ENCODE measurements at regions not wholly inside any gene's neighbourhood (a gene's known extent, or its start where the extent isn't known, plus 50 kb on each side); places are given as distances from the start of the nearest gene placed in this dataset.

DNA sequence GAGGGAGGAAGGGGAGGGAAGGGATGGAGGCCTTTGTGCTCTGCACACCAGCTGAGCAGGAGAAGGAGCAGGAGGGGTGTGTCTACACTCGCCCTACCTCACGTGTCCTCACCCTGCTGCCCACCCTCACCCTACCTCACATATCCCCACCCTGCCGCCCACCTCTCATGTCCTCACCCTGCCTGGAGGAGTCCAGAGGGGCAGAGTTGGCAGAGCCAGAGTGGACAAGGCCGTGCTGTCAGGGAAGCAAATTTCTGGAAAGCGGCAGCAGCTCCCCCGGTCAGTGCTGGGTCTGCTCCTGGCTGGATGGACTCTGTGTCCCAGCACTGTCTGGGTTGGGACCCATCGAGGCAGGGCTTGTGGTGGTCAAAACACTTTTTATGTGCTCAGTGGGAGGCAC, 799.6 kb downstream of the BRD1 start:
- TF ChIP-seq CTCF (IDR thresholded peaks at IDR 0.05; ENCODE audit: insufficient read depth, low read length) = no peak
- no peak for TF ChIP-seq GABPA (IDR thresholded peaks at IDR 0.05; ENCODE audit: low read depth)
- no peak for TF ChIP-seq POLR2AphosphoS5 (IDR thresholded peaks at IDR 0.05; ENCODE audit: low read depth)
- no peak for TF ChIP-seq SPI1 (IDR thresholded peaks at IDR 0.05; ENCODE audit: borderline replicate concordance, low read depth)
- no peak for TF ChIP-seq REST (IDR thresholded peaks at IDR 0.05; ENCODE audit: insufficient replicate concordance, low read depth)
- DNase-seq (ENCODE audit: low read depth in 1 of 2, low spot score in 1 of 2) = no peak
- Histone ChIP-seq H3K27me3 (ENCODE audit: insufficient read depth, poor library complexity, severe bottlenecking) (no peaks in the 10 kb centered on the region), H3K27ac (replicated peaks) (no peak overlapping the region), H3K4me3 (replicated peaks; ENCODE audit: insufficient read depth, low read length) (no peak overlapping the region)

DNA sequence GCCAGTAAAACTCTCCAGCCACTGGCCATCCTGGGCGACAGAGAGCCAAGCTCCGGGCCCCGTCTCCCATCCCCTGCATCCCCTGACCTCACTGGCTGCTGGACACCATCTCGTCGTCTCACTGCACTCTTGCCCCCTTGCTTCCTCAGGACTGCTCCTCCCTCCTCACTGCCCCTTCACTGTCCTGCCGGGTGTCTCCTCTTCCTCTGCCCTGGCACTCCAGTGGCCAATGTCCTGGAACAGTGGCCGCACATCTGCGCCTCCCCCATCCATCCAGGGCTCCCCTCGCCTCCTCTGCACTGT, 800.4 kb downstream of the BRD1 start:
- Histone ChIP-seq H3K4me3 (replicated peaks; ENCODE audit: insufficient read depth, low read length) (no peak overlapping the region), H3K27me3 (ENCODE audit: insufficient read depth, poor library complexity, severe bottlenecking) (no peaks in the 10 kb centered on the region), H3K27ac (replicated peaks) (no peak overlapping the region)
- TF ChIP-seq REST (IDR thresholded peaks at IDR 0.05; ENCODE audit: insufficient replicate concordance, low read depth) = no peak
- no peak for TF ChIP-seq POLR2AphosphoS5 (IDR thresholded peaks at IDR 0.05; ENCODE audit: low read depth)
- no peak for TF ChIP-seq CTCF (IDR thresholded peaks at IDR 0.05; ENCODE audit: insufficient read depth, low read length)
- no peak for TF ChIP-seq SPI1 (IDR thresholded peaks at IDR 0.05; ENCODE audit: borderline replicate concordance, low read depth)
- TF ChIP-seq GABPA (IDR thresholded peaks at IDR 0.05; ENCODE audit: low read depth) = no peak
- no peak for DNase-seq (ENCODE audit: low read depth in 1 of 2, low spot score in 1 of 2)

- DNase-seq (ENCODE audit: low read depth in 1 of 2, low spot score in 1 of 2) = no peak
Measured at GRCh38 chr22:49026494-49027367, 800.9 kb downstream of the BRD1 start.

GRCh38 chr22:49025791-49026493, 801.7 kb downstream of the BRD1 start:
- Histone ChIP-seq H3K4me3 (replicated peaks; ENCODE audit: insufficient read depth, low read length) (no peak overlapping the region), H3K27ac (replicated peaks) (no peak overlapping the region), H3K27me3 (ENCODE audit: insufficient read depth, poor library complexity, severe bottlenecking) (no peaks in the 10 kb centered on the region)
- TF ChIP-seq REST (IDR thresholded peaks at IDR 0.05; ENCODE audit: insufficient replicate concordance, low read depth) = no peak
- TF ChIP-seq POLR2AphosphoS5 (IDR thresholded peaks at IDR 0.05; ENCODE audit: low read depth) = no peak
- no peak for TF ChIP-seq SPI1 (IDR thresholded peaks at IDR 0.05; ENCODE audit: borderline replicate concordance, low read depth)
- TF ChIP-seq GABPA (IDR thresholded peaks at IDR 0.05; ENCODE audit: low read depth) = no peak
- TF ChIP-seq CTCF (IDR thresholded peaks at IDR 0.05; ENCODE audit: insufficient read depth, low read length) = no peak
- no peak for DNase-seq (ENCODE audit: low read depth in 1 of 2, low spot score in 1 of 2)

More at GRCh38 chr22:49026494-49027367, 800.9 kb downstream of the BRD1 start:
- Histone ChIP-seq H3K27me3 (ENCODE audit: insufficient read depth, poor library complexity, severe bottlenecking) (no peaks in the 10 kb centered on the region), H3K27ac (replicated peaks) (no peak overlapping the region), H3K4me3 (replicated peaks; ENCODE audit: insufficient read depth, low read length) (no peak overlapping the region)
- TF ChIP-seq POLR2AphosphoS5 (IDR thresholded peaks at IDR 0.05; ENCODE audit: low read depth) = no peak

Data from HL-60 (cell line).